IPS-NIHi11 (cell line): ENCODE measurements at regions not wholly inside any gene's neighbourhood (a gene's known extent, or its start where the extent isn't known, plus 50 kb on each side); places are given as distances from the start of the nearest gene placed in this dataset.

ENCODE experiments used
- DNase-seq: peaks from one replicate; pipeline ENCODE4 v3.0.0; 2012; ENCODE audit warnings: mixed read lengths, low spot score

DNA sequence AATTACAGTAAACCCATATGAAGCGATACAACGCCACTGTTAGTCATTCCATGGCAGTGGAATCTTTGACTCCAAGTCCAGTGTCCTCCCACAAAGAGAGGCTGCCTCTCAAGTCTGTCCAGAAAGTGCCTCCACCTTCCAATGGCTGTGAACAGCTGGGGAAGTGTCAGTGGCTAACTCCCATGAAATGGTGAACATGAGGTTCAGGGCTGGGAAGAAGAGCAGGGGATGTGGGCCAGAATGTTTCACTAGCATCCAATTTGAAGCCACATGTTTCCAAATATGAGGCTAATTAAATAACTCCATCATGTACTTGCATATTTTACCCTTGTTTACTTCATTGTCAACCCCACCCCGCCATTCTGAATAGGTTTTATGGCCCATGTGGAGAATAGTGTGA lies 53.1 kb upstream of the CHST15 start:
- no peak for DNase-seq

DNA sequence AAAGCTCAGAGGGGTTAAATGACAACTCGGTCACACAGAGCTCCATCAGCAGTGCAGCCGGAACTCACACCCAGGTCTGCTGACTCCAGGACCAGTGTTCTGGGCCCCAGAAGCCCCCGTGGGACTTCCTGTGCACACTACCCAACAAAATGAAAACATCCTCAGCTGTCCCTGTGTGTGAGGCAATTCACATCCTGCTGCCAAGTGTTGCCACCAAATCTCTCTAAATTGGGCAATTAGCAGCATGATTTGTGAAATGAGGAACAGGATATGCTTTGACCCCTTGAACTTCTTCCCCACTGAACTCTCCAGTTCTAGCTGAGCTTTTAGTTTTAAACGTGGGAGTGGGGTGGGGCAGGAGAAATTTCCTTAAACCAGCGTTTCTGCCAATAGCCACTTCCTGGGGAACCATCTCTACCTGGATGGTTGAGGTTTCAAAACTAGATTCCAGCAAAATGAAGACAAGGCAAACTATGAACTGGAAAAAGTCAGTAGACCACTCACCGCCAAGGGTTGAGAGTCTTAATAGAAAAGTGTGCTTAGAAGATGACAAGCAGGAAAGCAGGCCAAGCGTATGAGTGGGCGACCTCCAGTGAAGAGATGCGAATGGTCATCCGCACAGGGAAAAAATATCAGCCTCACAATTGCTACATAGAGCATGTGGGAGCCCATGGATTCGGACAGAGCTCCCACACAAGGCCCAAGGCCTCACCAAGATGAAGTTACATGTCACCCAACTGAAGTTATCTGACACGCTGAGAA lies 51.9 kb upstream of the CHST15 start:
- no peak for DNase-seq

DNA sequence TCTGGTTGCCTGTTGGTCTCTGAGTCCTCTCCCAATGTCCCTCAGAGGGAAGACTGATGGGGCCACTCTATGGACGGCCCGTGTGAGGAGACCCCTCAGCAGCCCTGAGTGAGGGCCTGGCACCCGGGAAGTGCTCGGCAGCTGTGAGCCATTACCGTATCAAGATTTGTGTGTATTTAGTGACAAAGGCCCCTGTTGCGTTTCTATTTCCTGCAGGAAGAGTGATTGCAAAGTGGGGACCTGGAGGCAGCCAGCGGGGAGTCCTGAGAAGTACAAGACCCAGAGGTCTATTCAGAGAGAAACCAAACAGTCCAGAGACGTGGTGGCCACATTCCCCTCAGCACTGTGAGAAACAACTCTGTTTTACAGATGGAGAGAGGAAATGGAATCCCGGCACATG lies 51.1 kb upstream of the CHST15 start:
- DNase-seq = no peak

DNA sequence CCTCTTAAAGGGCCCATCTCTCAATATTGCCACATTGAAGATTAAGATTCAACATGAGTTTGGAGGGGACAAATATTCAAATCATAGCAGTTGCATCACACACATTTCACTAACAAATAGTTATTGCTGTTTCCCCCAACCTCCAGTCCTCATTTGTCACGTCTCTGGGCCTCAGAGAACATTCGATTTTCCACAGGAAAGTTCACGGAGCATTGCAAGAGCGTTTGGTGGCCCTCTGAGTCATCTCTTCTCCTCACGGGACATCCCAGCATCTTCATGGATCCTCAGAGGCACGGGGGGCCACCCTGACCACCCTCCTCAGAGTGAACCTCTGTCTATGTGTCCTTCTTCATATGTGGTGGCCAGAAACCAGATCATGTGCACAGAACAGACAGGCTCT lies 50.3 kb upstream of the CHST15 start:
- DNase-seq = no peak
